B cell (primary cell): ENCODE measurements at regions not wholly inside any gene's neighbourhood (a gene's known extent, or its start where the extent isn't known, plus 50 kb on each side); places are given as distances from the start of the nearest gene placed in this dataset.

Experiments used
- ATAC-seq: fragments of 200-7000 bp; cut with Tn5 transposase; one replicate; pipeline ENCODE4 v1.10.0; 2021; ENCODE audit warnings: low read depth, mild to moderate bottlenecking, moderate number of reproducible peaks, moderate library complexity
- CTCF ChIA-PET: fragments of 350-600 bp; sonication (Branson Sonifier 250); formaldehyde crosslinking; loops from one replicate; lab custom pipeline; 2021; ENCODE audit warnings: antibody characterized with exemption, inconsistent platforms; lab: Charles Lee
- POLR2A ChIA-PET: fragments of 350-600 bp; sonication (Branson Sonifier 250); formaldehyde crosslinking; loops from one replicate; lab custom pipeline; 2021; ENCODE audit warnings: antibody characterized with exemption; lab: Charles Lee
- DNase-seq: peaks from one replicate; pipeline ENCODE4 v3.0.0; 2013
- H2AFZ ChIP-seq: 2 replicates; pipeline ENCODE4 v1.6.1; 2012; ENCODE audit warnings: mild to moderate bottlenecking, low read depth, low read length; ENCODE audit not compliant: insufficient read depth, poor library complexity, severe bottlenecking
- H3K27ac ChIP-seq, 2 donors: 1 replicate in 1 of 2; 2 replicates in 1 of 2; pipeline ENCODE4 v1.5.1; 2012 to 2013; ENCODE audit warnings: low read length in 2 of 2, mild to moderate bottlenecking in 2 of 2, moderate library complexity in 1 of 2
- H3K27me3 ChIP-seq, 4 experiments: fragments of 200-600 bp in 1 of 4; sonication (generic) in 1 of 4; replicated peaks in 1 of 4; 1 replicate in 2 of 4; 2 replicates in 2 of 4; pipeline versions ENCODE4 v1.6.1 to v1.7.0; 2013 to 2016; ENCODE audit warnings: low read length in 3 of 4, mild to moderate bottlenecking in 2 of 4, mixed read lengths in 1 of 4, moderate library complexity in 1 of 4; ENCODE audit not compliant: insufficient read depth in 4 of 4, control insufficient read depth in 3 of 4; ENCODE audit errors: control extremely low read depth in 1 of 4
- H3K36me3 ChIP-seq, 2 experiments: replicated peaks in 1 of 2; 1 replicate in 1 of 2; 2 replicates in 1 of 2; pipeline versions ENCODE4 v1.6.1 to v1.7.1; 2013; ENCODE audit warnings: low read length in 1 of 2; ENCODE audit not compliant: insufficient read depth in 2 of 2, control insufficient read depth in 1 of 2; ENCODE audit errors: control extremely low read depth in 1 of 2, extremely low read depth in 1 of 2
- H3K4me1 ChIP-seq, 2 donors: fragments of 200-600 bp in 1 of 2; sonication (generic) in 1 of 2; 1 replicate in 1 of 2; 2 replicates in 1 of 2; pipeline versions ENCODE4 v1.5.1 to v1.6.1; 2013 to 2017; ENCODE audit warnings: low read length in 2 of 2; ENCODE audit not compliant: control insufficient read depth in 2 of 2, insufficient read depth in 2 of 2
- H3K4me2 ChIP-seq: replicated peaks from 2 replicates; pipeline ENCODE3; 2012; ENCODE audit warnings: mild to moderate bottlenecking, low read depth, low read length; ENCODE audit not compliant: poor library complexity, severe bottlenecking
- H3K4me3 ChIP-seq, 5 experiments: fragments of 200-600 bp in 1 of 5; sonication (generic) in 1 of 5; 1 replicate in 3 of 5; 2 replicates in 2 of 5; pipeline versions ENCODE4 v1.5.1 to v1.7.0; 2011 to 2016; ENCODE audit warnings: low read length in 4 of 5, mild to moderate bottlenecking in 4 of 5, low read depth in 2 of 5, control low read depth in 1 of 5, moderate library complexity in 1 of 5; ENCODE audit not compliant: insufficient read depth in 1 of 5; ENCODE audit errors: control extremely low read depth in 1 of 5, extremely low read depth in 1 of 5
- H3K79me2 ChIP-seq: fragments of 200-600 bp; sonication (generic); one replicate; pipeline ENCODE4 v1.6.0; 2016; ENCODE audit warnings: low read length; ENCODE audit not compliant: control insufficient read depth, insufficient read depth
- H3K9ac ChIP-seq: fragments of 200-600 bp; sonication (generic); 2 replicates; pipeline ENCODE4 v1.6.1; 2017; ENCODE audit warnings: mild to moderate bottlenecking, low read length, moderate library complexity
- H3K9me3 ChIP-seq, 3 donors: one replicate each; pipeline versions ENCODE4 v1.6.1 to v1.7.1; 2013; ENCODE audit warnings: low read length in 2 of 3; ENCODE audit not compliant: control insufficient read depth in 2 of 3, insufficient read depth in 1 of 3; ENCODE audit errors: control extremely low read depth in 1 of 3
- H4K20me1 ChIP-seq: 2 replicates; pipeline ENCODE4 v1.6.0; 2012; ENCODE audit warnings: mild to moderate bottlenecking, low read length; ENCODE audit not compliant: insufficient read depth, control insufficient read depth, poor library complexity, severe bottlenecking
- H3K27ac Mint-ChIP-seq: one replicate; pipeline ENCODE4 v1.8.0; 2021; ENCODE audit warnings: mixed read lengths
- H3K27me3 Mint-ChIP-seq: one replicate; pipeline ENCODE4 v1.8.0; 2021; ENCODE audit warnings: mixed read lengths
- H3K4me1 Mint-ChIP-seq: one replicate; pipeline ENCODE4 v1.8.0; 2021; ENCODE audit warnings: mixed read lengths
- H3K4me3 Mint-ChIP-seq: one replicate; pipeline ENCODE4 v1.8.0; 2021; ENCODE audit warnings: mixed read lengths
- H3K9me3 Mint-ChIP-seq: one replicate; pipeline ENCODE4 v1.8.0; 2022; ENCODE audit warnings: mixed read lengths; ENCODE audit not compliant: insufficient read depth
- CTCF ChIP-seq: fragments of 200-600 bp; IDR thresholded peaks from one replicate; pipeline ENCODE4 v1.8.0; 2022; ENCODE audit warnings: antibody characterized with exemption, mild to moderate bottlenecking
- EZH2 ChIP-seq: IDR thresholded peaks from 2 replicates; pipeline ENCODE4 v1.6.1; 2012; ENCODE audit warnings: borderline replicate concordance, low read depth, mild to moderate bottlenecking, moderate library complexity, low read length; ENCODE audit not compliant: insufficient read depth, poor library complexity, severe bottlenecking
- WGBS: methylation state at CpG from one replicate; pipeline ENCODE4 v1.1.5; 2013; ENCODE audit warnings: missing lambda C conversion rate; ENCODE audit not compliant: insufficient coverage; 5-methylcytosine and 5-hydroxymethylcytosine counted together
- intact Hi-C: fragments of 100-400 bp; cut with micrococcal nuclease; formaldehyde crosslinking; loops from one replicate; pipeline ENCODE4 v1.10.0; 2022

DNA sequence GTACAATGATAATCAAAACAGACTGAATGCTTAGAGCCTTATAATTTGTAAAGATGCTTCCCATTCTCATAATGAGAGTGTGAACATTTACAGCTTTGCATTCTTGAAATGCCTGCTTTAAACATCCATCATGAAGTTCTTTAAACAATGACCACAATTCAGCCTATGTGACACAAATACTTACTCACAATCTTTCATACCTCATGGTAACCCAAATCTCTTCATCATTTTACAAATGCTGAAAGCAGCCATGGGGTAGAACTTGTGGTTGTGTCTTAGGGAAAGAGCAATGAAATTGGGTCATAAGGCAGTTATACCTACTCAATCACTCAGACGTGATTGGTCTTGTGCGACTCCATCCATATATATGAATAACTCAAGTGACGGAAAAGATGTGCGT is 140.7 kb downstream of the RND3 start:
- Histone ChIP-seq H3K4me3 (no peak overlapping the region), H3K36me3 (no peaks in the 10 kb centered on the region), H3K4me1 (no peaks in the 10 kb centered on the region), H3K79me2 (no peaks in the 10 kb centered on the region), H3K9ac (no peak overlapping the region), H3K27me3 (no peaks in the 10 kb centered on the region), H3K9me3 (no peaks in the 10 kb centered on the region), H2AFZ (no peak overlapping the region), H4K20me1 (no peaks in the 10 kb centered on the region), H3K4me2 (no peak overlapping the region), H3K27ac (no peak overlapping the region)
- ATAC-seq (no peak), DNase-seq (no peak)
- ChIA-PET CTCF (no interaction called here), POLR2A (no interaction called here)
- intact Hi-C loops, result no loop called here
- no peak overlapping the region for H3K4me3 Mint-ChIP-seq
- no peaks in the 10 kb centered on the region for H3K27me3 Mint-ChIP-seq
- no peak overlapping the region for H3K27ac Mint-ChIP-seq
- H3K9me3 Mint-ChIP-seq, result no peaks in the 10 kb centered on the region
- no peaks in the 10 kb centered on the region for H3K4me1 Mint-ChIP-seq
- WGBS, result no CpG with 5 or more reads among the region's 4 CpGs
- TF ChIP-seq CTCF (no peak), EZH2 (no peak)

- H3K4me2 ChIP-seq, result no peak overlapping the region
- H4K20me1 ChIP-seq, result no peaks in the 10 kb centered on the region
- DNase-seq, result no peak
- no peak overlapping the region for H2AFZ ChIP-seq
- no peak overlapping the region for H3K27ac ChIP-seq
- H3K9ac ChIP-seq, result no peak overlapping the region
- Mint-ChIP-seq H3K9me3 (peaks cover 2% of the 10 kb centered on the region), H3K4me3 (no peak overlapping the region), H3K27ac (no peak overlapping the region), H3K4me1 (no peaks in the 10 kb centered on the region), H3K27me3 (no peaks in the 10 kb centered on the region)
- ChIA-PET CTCF (no interaction called here), POLR2A (no interaction called here)
- H3K4me3 ChIP-seq, result no peak overlapping the region
- H3K27me3 ChIP-seq, result no peaks in the 10 kb centered on the region
- no peak for ATAC-seq
- WGBS, result no CpG with 5 or more reads among the region's 4 CpGs
- TF ChIP-seq CTCF (no peak), EZH2 (no peak)
- H3K36me3 ChIP-seq, result no peaks in the 10 kb centered on the region
- no peaks in the 10 kb centered on the region for H3K79me2 ChIP-seq
- intact Hi-C loops, result no loop called here
- no peaks in the 10 kb centered on the region for H3K4me1 ChIP-seq
- H3K9me3 ChIP-seq, result no peaks in the 10 kb centered on the region
Measured at GRCh38 chr2:150341982-150342680, 145.3 kb downstream of the RND3 start.
